SK-N-SH (cell line): ENCODE measurements at regions not wholly inside any gene's neighbourhood (a gene's known extent, or its start where the extent isn't known, plus 50 kb on each side); places are given as distances from the start of the nearest gene placed in this dataset.

ENCODE experiments used
- CTCF ChIA-PET: fragments of 300-600, 350-600 bp; formaldehyde crosslinking; extraction: SDS; loops from one replicate; lab custom pipeline; 2021; lab: Yijun Ruan, JAX
- POLR2A ChIA-PET: fragments of 350-600 bp; sonication (Branson Sonifier 250); formaldehyde crosslinking; extraction: SDS; loops from one replicate; lab custom pipeline; 2020; ENCODE audit warnings: antibody characterized with exemption, inconsistent platforms; lab: Yijun Ruan, JAX
- DNase-seq: peaks from one replicate; pipeline ENCODE4 v3.0.0; 2012
- H2AFZ ChIP-seq: fragments of 200-600 bp; sonication (generic); 2 replicates; pipeline ENCODE4 v1.8.1; 2016; ENCODE audit warnings: antibody characterized with exemption, mild to moderate bottlenecking, low read depth
- H3F3A ChIP-seq: fragments of 200-600 bp; sonication (generic); replicated peaks from 2 replicates; pipeline ENCODE3; 2016; ENCODE audit warnings: antibody characterized with exemption, mild to moderate bottlenecking; ENCODE audit not compliant: insufficient read depth
- H3K27ac ChIP-seq, 2 experiments: fragments of 200-500 bp in 1 of 2; fragments of 200-600 bp in 1 of 2; sonication (Bioruptor generic) in 1 of 2; sonication (generic), shearing (Covaris generic) in 1 of 2; 2 replicates each; pipeline versions ENCODE4 v1.5.1 to v1.6.1; 2014 to 2016; ENCODE audit warnings: low read depth in 2 of 2, inconsistent platforms in 1 of 2, low read length in 1 of 2, mild to moderate bottlenecking in 1 of 2, mixed read lengths in 1 of 2
- H3K27me3 ChIP-seq: fragments of 200-600 bp; sonication (generic), shearing (Covaris generic); 2 replicates; pipeline ENCODE4 v1.6.1; 2016; ENCODE audit warnings: mixed run types; ENCODE audit not compliant: insufficient read depth
- H3K36me3 ChIP-seq, 2 experiments: fragments of 200-500 bp in 1 of 2; fragments of 200-600 bp in 1 of 2; sonication (Bioruptor generic) in 1 of 2; sonication (generic) in 1 of 2; replicated peaks in 1 of 2; 2 replicates each; pipeline versions ENCODE3 to v1.5.1; 2014 to 2016; ENCODE audit warnings: low read length in 1 of 2, mild to moderate bottlenecking in 1 of 2; ENCODE audit not compliant: insufficient read depth in 2 of 2, control insufficient read depth in 1 of 2
- H3K4me1 ChIP-seq, 2 experiments: fragments of 200-500 bp in 1 of 2; fragments of 200-600 bp in 1 of 2; sonication (Bioruptor generic) in 1 of 2; sonication (generic), shearing (Covaris generic) in 1 of 2; 2 replicates each; pipeline versions ENCODE4 v1.5.1 to v1.6.1; 2014 to 2016; ENCODE audit warnings: low read depth in 1 of 2, low read length in 1 of 2, mixed run types in 1 of 2; ENCODE audit not compliant: insufficient read depth in 2 of 2, control insufficient read depth in 1 of 2
- H3K4me2 ChIP-seq: fragments of 200-600 bp; sonication (generic), shearing (Covaris generic); 2 replicates; pipeline ENCODE4 v1.6.1; 2017; ENCODE audit warnings: mixed run types
- H3K4me3 ChIP-seq, 2 experiments: fragments of 200-500 bp in 1 of 2; fragments of 200-600 bp in 1 of 2; sonication (Bioruptor generic) in 1 of 2; sonication (generic), shearing (Covaris generic) in 1 of 2; 2 replicates each; pipeline versions ENCODE4 v1.5.1 to v1.8.1; 2014 to 2016; ENCODE audit warnings: low read depth in 2 of 2, inconsistent platforms in 1 of 2, low read length in 1 of 2, mild to moderate bottlenecking in 1 of 2, mixed read lengths in 1 of 2, moderate library complexity in 1 of 2
- H3K79me2 ChIP-seq: fragments of 200-600 bp; sonication (generic); 2 replicates; pipeline ENCODE4 v1.8.1; 2017; ENCODE audit warnings: mild to moderate bottlenecking; ENCODE audit not compliant: insufficient read depth
- H3K9ac ChIP-seq: fragments of 200-600 bp; sonication (generic); 2 replicates; pipeline ENCODE4 v1.6.1; 2017; ENCODE audit warnings: mixed run types
- H3K9me2 ChIP-seq: fragments of 200-600 bp; sonication (generic); 2 replicates; pipeline ENCODE4 v1.6.1; 2017; ENCODE audit warnings: mixed run types
- H3K9me3 ChIP-seq: fragments of 200-600 bp; sonication (generic); 2 replicates; pipeline ENCODE4 v1.6.1; 2017; ENCODE audit warnings: mixed run types, mild to moderate bottlenecking, moderate library complexity
- H4K20me1 ChIP-seq: fragments of 200-600 bp; sonication (generic); 2 replicates; pipeline ENCODE4 v1.6.1; 2017; ENCODE audit warnings: mild to moderate bottlenecking, mixed run types; ENCODE audit not compliant: insufficient read depth
- CHD2 ChIP-seq: fragments of 150-350 bp; IDR thresholded peaks from 2 replicates; pipeline ENCODE4 v1.6.1; 2018; ENCODE audit warnings: low read length; ENCODE audit not compliant: partially characterized antibody
- ELF1 ChIP-seq: IDR thresholded peaks from 2 replicates; pipeline ENCODE4 v1.4.0; 2012
- EP300 ChIP-seq, 2 experiments: IDR thresholded peaks; 2 replicates each; pipeline versions ENCODE4 v1.4.0 to v1.6.1; 2012; ENCODE audit warnings: borderline replicate concordance in 1 of 2, low read depth in 1 of 2, low read length in 1 of 2
- EZH2phosphoT487 ChIP-seq: fragments of 200-600 bp; sonication (generic); IDR thresholded peaks from 2 replicates; pipeline ENCODE4 v1.6.1; 2017; ENCODE audit warnings: low read depth, mixed run types, mild to moderate bottlenecking, antibody characterized with exemption, moderate library complexity, borderline replicate concordance
- FOXJ3 ChIP-seq: sonication (generic); formaldehyde crosslinking; IDR thresholded peaks from 2 replicates; pipeline ENCODE4 v1.5.1; 2020; ENCODE audit warnings: mild to moderate bottlenecking, missing genetic modification reagents
- FOXM1 ChIP-seq: IDR thresholded peaks from 2 replicates; pipeline ENCODE4 v1.4.0; 2012; ENCODE audit warnings: low read depth, mild to moderate bottlenecking
- GABPA ChIP-seq: IDR thresholded peaks from 2 replicates; pipeline ENCODE4 v1.4.0; 2012; ENCODE audit warnings: low read depth, mild to moderate bottlenecking
- GATA2 ChIP-seq: sonication (generic); formaldehyde crosslinking; IDR thresholded peaks from 2 replicates; pipeline ENCODE4 v1.5.0; 2020; ENCODE audit warnings: mild to moderate bottlenecking, missing genetic modification reagents
- JUND ChIP-seq: IDR thresholded peaks from 2 replicates; pipeline ENCODE4 v1.4.0; 2012
- MXI1 ChIP-seq: IDR thresholded peaks from 2 replicates; pipeline ENCODE4 v1.6.1; 2012; ENCODE audit warnings: mild to moderate bottlenecking, low read depth, low read length, improper control_type of control experiment
- NRF1 ChIP-seq: IDR thresholded peaks from 2 replicates; pipeline ENCODE4 v1.6.1; 2012; ENCODE audit warnings: low read depth, mild to moderate bottlenecking, low read length
- POLR2AphosphoS5 ChIP-seq: IDR thresholded peaks from 2 replicates; pipeline ENCODE4 v1.6.1; 2012; ENCODE audit warnings: low read depth, low read length
- RFX5 ChIP-seq: IDR thresholded peaks from 2 replicates; pipeline ENCODE4 v1.6.1; 2012; ENCODE audit warnings: mild to moderate bottlenecking, improper control_type of control experiment, low read length
- RXRA ChIP-seq: IDR thresholded peaks from 2 replicates; pipeline ENCODE4 v1.4.0; 2012; ENCODE audit warnings: low read depth, mild to moderate bottlenecking, borderline replicate concordance
- TAF1 ChIP-seq: IDR thresholded peaks from 2 replicates; pipeline ENCODE4 v1.6.1; 2012; ENCODE audit warnings: low read depth, mild to moderate bottlenecking, low read length, moderate library complexity, borderline replicate concordance
- TCF12 ChIP-seq: IDR thresholded peaks from 2 replicates; pipeline ENCODE4 v1.4.0; 2012
- WGBS: methylation state at CpG from one replicate; pipeline ENCODE4 v1.1.6; 2017; ENCODE audit warnings: low lambda C conversion rate; 5-methylcytosine and 5-hydroxymethylcytosine counted together
- TF ChIP-seq, protein P1 (sequence below): fragments of 150-350 bp; IDR thresholded peaks from 2 replicates; pipeline ENCODE4 v1.6.1; 2017; ENCODE audit warnings: antibody characterized with exemption, low read length, low read depth, borderline replicate concordance
- TF ChIP-seq, protein P2 (sequence below): IDR thresholded peaks from 2 replicates; pipeline ENCODE4 v1.4.0; 2012; ENCODE audit warnings: low read depth, borderline replicate concordance
- TF ChIP-seq, protein P3 (sequence below): fragments of 200-600 bp; sonication (generic); IDR thresholded peaks from 2 replicates; pipeline ENCODE4 v1.6.1; 2017; ENCODE audit warnings: antibody characterized with exemption, mild to moderate bottlenecking, moderate library complexity
- TF ChIP-seq, protein P4 (sequence below): IDR thresholded peaks from 2 replicates; pipeline ENCODE4 v1.4.0; 2012; ENCODE audit warnings: low read depth

DNA sequence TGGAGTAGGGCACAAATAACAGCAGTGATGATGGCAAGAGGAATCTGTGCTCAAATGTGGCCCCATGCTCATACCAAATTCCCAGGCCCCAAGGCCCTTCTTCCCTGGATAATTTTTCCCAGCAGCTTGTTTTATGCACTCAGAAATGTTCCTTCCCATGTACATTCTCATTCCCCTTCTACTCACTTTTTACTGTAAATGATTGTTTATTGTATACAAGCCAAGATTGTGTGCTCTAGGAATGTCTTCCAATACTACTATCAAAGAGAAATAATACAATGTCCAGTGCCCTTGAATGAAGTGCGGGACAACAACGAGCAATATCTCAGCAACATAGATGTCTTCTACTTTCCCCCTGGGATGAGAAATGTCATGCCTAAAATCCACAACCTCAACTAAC is 201.6 kb downstream of the ICOS start (continued):
- TF ChIP-seq, protein P1, sequence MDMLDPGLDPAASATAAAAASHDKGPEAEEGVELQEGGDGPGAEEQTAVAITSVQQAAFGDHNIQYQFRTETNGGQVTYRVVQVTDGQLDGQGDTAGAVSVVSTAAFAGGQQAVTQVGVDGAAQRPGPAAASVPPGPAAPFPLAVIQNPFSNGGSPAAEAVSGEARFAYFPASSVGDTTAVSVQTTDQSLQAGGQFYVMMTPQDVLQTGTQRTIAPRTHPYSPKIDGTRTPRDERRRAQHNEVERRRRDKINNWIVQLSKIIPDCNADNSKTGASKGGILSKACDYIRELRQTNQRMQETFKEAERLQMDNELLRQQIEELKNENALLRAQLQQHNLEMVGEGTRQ: no peak
- TF ChIP-seq GATA2: no peak
- TF ChIP-seq ELF1: no peak
- TF ChIP-seq MXI1: no peak
- no peak for TF ChIP-seq FOXM1
- no peak for TF ChIP-seq NRF1

DNA sequence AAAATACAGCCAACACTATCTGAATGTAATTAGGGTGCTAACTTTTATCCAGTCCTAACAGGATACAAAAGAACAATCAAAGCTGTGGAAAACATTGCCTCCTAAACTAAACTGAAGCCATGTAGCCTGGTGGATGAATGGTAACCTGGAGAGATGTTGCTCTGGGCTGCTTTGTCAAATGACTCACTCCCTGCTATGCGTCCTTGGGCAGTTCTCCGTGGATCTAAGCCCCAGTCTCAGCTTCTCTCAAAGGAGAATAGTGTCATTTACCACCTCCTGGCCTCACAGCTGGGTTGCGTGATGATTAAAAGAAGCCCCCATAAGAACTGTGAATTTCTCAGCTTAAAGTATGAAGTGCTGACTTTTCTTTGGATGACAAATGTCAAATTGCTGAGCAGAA is 203.7 kb downstream of the ICOS start:
- no peak for TF ChIP-seq TAF1
- Histone ChIP-seq H3K9ac (no peak overlapping the region), H3K9me2 (no peaks in the 10 kb centered on the region), H3K79me2 (no peaks in the 10 kb centered on the region), H3K27ac (no peak overlapping the region), H3K4me3 (no peak overlapping the region), H3K27me3 (no peaks in the 10 kb centered on the region; the same call in 1 of the 2 replicates), H3K4me2 (no peak overlapping the region), H3K36me3 (no peaks in the 10 kb centered on the region), H3F3A (no peaks in the 10 kb centered on the region), H2AFZ (no peak overlapping the region), H4K20me1 (no peaks in the 10 kb centered on the region), H3K4me1 (no peaks in the 10 kb centered on the region), H3K9me3 (no peaks in the 10 kb centered on the region)
- POLR2A ChIA-PET: no interaction called here
- 58% methylated on average over 3 of the region's 3 CpGs for WGBS
- CTCF ChIA-PET: interaction anchor here (1.4 to 2.3 kb wide), 2 partner anchors 120 to 1786 kb away, joined by 4 to 14 read pairs; no protein-coding TSS in a partner anchor
- no peak for DNase-seq

DNA sequence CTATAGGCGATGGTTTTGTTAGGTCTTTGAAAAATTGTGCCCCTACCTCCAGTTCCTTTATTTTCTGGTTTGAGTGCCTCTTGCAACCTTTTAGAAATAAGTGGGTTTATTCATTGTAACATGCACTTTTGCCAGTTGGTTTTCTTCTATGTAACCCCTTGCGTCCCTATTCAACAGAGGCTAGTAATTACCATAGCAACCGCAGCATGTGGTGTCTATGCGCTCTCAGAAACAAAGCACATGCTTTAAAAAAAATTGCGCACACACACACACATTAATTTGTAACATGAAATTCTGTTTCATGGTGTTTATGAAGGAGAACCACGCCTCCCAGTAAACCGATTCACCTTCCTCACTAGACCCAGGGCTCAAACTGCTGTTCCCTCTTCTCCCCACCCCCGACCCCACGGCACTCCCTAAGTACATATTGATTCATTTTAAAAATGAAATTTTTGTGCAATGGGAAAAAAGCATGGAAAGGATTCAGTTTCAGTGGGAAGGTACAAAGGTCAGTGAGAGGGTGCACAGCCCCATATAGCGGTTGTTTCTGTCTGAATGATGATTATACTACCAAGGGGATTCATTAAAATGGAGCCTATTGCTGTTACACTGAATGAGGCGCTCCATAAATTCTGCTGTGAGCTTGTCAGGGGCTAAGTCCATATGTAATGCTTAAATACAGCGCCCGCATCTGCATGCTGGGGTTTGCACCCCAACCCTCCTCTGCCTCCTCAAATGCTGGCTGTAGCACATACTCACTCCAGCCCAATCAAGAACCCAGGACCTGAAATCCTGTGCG is 206.9 kb downstream of the ICOS start:
- no peak for DNase-seq
- no peaks in the 10 kb centered on the region for H3K79me2 ChIP-seq
- ChIA-PET CTCF (interaction anchor here (1.4 to 3.1 kb wide), 6 partner anchors 8 to 551 kb away, joined by 4 to 36 read pairs (median 12); no protein-coding TSS in a partner anchor), POLR2A (no interaction called here)
- no peak overlapping the region for H3K9ac ChIP-seq
- no peak overlapping the region for H3K4me2 ChIP-seq
- peaks cover 0 to 2% of the 10 kb centered on the region in 2 experiments; a peak in 1 of 4 replicates for H3K4me1 ChIP-seq
- no peaks in the 10 kb centered on the region for H3K9me2 ChIP-seq
- H2AFZ ChIP-seq: no peak overlapping the region
- H3K27ac ChIP-seq: no peak overlapping the region
- no peaks in the 10 kb centered on the region for H3K9me3 ChIP-seq
- H3F3A ChIP-seq: no peaks in the 10 kb centered on the region
- no peak overlapping the region for H3K4me3 ChIP-seq
- no peaks in the 10 kb centered on the region for H3K36me3 ChIP-seq
- no peaks in the 10 kb centered on the region; the same call in 1 of the 2 replicates for H3K27me3 ChIP-seq
- H4K20me1 ChIP-seq: no peaks in the 10 kb centered on the region
- WGBS: 67% methylated on average over 14 of the region's 14 CpGs
- TF ChIP-seq GABPA (no peak), EZH2phosphoT487 (no peak), FOXJ3 (CRISPR knock-in tag) (no peak), CHD2 (no peak), TAF1 (no peak), GATA2 (no peak), POLR2AphosphoS5 (no peak), RFX5 (no peak), JUND (no peak), TCF12 (no peak), EP300 (IDR thresholded peaks at IDR 0.05; ENCODE audit: borderline replicate concordance in 1 of 2, low read depth in 1 of 2, low read length in 1 of 2) (no peak), RXRA (no peak), NRF1 (no peak)
- TF ChIP-seq, protein P2, sequence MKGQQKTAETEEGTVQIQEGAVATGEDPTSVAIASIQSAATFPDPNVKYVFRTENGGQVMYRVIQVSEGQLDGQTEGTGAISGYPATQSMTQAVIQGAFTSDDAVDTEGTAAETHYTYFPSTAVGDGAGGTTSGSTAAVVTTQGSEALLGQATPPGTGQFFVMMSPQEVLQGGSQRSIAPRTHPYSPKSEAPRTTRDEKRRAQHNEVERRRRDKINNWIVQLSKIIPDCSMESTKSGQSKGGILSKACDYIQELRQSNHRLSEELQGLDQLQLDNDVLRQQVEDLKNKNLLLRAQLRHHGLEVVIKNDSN: no peak
- TF ChIP-seq, protein P1: no peak
- TF ChIP-seq, protein P3, sequence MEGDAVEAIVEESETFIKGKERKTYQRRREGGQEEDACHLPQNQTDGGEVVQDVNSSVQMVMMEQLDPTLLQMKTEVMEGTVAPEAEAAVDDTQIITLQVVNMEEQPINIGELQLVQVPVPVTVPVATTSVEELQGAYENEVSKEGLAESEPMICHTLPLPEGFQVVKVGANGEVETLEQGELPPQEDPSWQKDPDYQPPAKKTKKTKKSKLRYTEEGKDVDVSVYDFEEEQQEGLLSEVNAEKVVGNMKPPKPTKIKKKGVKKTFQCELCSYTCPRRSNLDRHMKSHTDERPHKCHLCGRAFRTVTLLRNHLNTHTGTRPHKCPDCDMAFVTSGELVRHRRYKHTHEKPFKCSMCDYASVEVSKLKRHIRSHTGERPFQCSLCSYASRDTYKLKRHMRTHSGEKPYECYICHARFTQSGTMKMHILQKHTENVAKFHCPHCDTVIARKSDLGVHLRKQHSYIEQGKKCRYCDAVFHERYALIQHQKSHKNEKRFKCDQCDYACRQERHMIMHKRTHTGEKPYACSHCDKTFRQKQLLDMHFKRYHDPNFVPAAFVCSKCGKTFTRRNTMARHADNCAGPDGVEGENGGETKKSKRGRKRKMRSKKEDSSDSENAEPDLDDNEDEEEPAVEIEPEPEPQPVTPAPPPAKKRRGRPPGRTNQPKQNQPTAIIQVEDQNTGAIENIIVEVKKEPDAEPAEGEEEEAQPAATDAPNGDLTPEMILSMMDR: no peak
- TF ChIP-seq, protein P4, sequence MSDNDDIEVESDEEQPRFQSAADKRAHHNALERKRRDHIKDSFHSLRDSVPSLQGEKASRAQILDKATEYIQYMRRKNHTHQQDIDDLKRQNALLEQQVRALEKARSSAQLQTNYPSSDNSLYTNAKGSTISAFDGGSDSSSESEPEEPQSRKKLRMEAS: no peak
